Gastroesophageal sphincter (tissue), 3 donors: ENCODE measurements at regions not wholly inside any gene's neighbourhood (a gene's known extent, or its start where the extent isn't known, plus 50 kb on each side); places are given as distances from the start of the nearest gene placed in this dataset.

ENCODE experiments used
- CTCF ChIP-seq, 4 experiments: fragments of 200-600 bp in 2 of 4; fragments of 450-650 bp in 2 of 4; sonication (generic) in 1 of 4; IDR thresholded peaks; one replicate each; pipeline ENCODE4 v1.5.1; 2017 to 2019; ENCODE audit warnings: antibody characterized with exemption in 4 of 4, mild to moderate bottlenecking in 2 of 4, moderate library complexity in 2 of 4
- POLR2A ChIP-seq, 2 donors: fragments of 450-650 bp; IDR thresholded peaks; one replicate each; pipeline ENCODE4 v1.6.1; 2017; ENCODE audit warnings: antibody characterized with exemption in 2 of 2, mild to moderate bottlenecking in 2 of 2, moderate library complexity in 1 of 2
- POLR2AphosphoS5 ChIP-seq: sonication (generic); formaldehyde crosslinking; IDR thresholded peaks from one replicate; pipeline ENCODE4 v1.6.1; 2017; ENCODE audit warnings: antibody characterized with exemption

DNA sequence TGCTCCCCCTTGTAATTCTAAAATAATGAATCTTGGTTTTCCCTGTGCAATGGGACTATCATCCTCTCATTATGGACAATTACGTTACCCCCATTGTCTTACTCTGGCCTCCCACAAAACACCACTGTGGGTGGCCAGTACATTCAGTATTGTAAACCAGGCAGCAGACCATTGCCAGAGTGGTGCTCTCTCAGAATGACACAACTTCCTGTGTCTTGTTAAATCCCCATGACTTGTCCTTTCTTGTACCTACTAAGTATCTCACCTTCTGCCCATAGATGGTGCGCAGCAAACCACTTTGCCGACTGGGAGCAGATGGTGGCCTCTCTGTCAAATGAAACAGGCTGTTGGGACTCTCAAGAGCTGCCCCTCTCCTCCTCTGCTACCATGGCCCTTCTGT lies 287.1 kb upstream of the RAG2 start:
- no peak for TF ChIP-seq CTCF (IDR thresholded peaks at IDR 0.05)
- TF ChIP-seq POLR2A (IDR thresholded peaks at IDR 0.05), result no peak
- TF ChIP-seq POLR2AphosphoS5, result no peak
